Lung (tissue), 11 donors: ENCODE measurements at regions not wholly inside any gene's neighbourhood (a gene's known extent, or its start where the extent isn't known, plus 50 kb on each side); places are given as distances from the start of the nearest gene placed in this dataset.

Experiments
- ATAC-seq: fragments of 200-7000 bp; cut with Tn5 transposase; one replicate; pipeline ENCODE4 v1.9.1; 2020; ENCODE audit warnings: moderate number of reproducible peaks; ENCODE audit not compliant: insufficient read depth, low FRiP score
- DNase-seq, 3 donors: peaks; one replicate each; pipeline ENCODE4 v3.0.0-alpha.2; 2013 to 2017
- H3K27ac ChIP-seq, 2 donors: one replicate each; pipeline ENCODE4 v1.5.1; 2013; ENCODE audit warnings: mild to moderate bottlenecking in 2 of 2, moderate library complexity in 2 of 2, control low read depth in 1 of 2, inconsistent platforms in 1 of 2, low read depth in 1 of 2, low read length in 1 of 2
- H3K27me3 ChIP-seq, 3 donors: one replicate each; pipeline ENCODE4 v1.5.1; 2013; ENCODE audit warnings: low read length in 2 of 3; ENCODE audit not compliant: control insufficient read depth in 3 of 3, insufficient read depth in 3 of 3
- H3K36me3 ChIP-seq, 4 donors: one replicate each; pipeline ENCODE4 v1.5.1; 2013; ENCODE audit warnings: low read length in 4 of 4, mild to moderate bottlenecking in 1 of 4, moderate library complexity in 1 of 4; ENCODE audit not compliant: control insufficient read depth in 4 of 4, insufficient read depth in 4 of 4
- H3K4me1 ChIP-seq, 5 donors: one replicate each; pipeline ENCODE4 v1.5.1; 2013; ENCODE audit warnings: low read length in 5 of 5, mild to moderate bottlenecking in 2 of 5, moderate library complexity in 1 of 5; ENCODE audit not compliant: control insufficient read depth in 5 of 5, insufficient read depth in 5 of 5
- H3K4me3 ChIP-seq: one replicate; pipeline ENCODE4 v1.5.1; 2013; ENCODE audit warnings: mild to moderate bottlenecking, control low read depth, moderate library complexity
- H3K9ac ChIP-seq, 2 donors: one replicate each; pipeline ENCODE4 v1.5.1; 2013; ENCODE audit warnings: low read length in 2 of 2, control low read depth in 1 of 2; ENCODE audit not compliant: insufficient read depth in 1 of 2
- H3K9me3 ChIP-seq, 4 donors: one replicate each; pipeline ENCODE4 v1.5.1; 2013; ENCODE audit warnings: low read length in 3 of 4, mild to moderate bottlenecking in 1 of 4, moderate library complexity in 1 of 4; ENCODE audit not compliant: control insufficient read depth in 4 of 4, insufficient read depth in 3 of 4
- WGBS, 2 donors: extraction: QIAGEN DNeasy Blood & Tissue Kit; methylation state at CpG; one replicate each; pipeline ENCODE4 v1.1.7; 2013; 5-methylcytosine and 5-hydroxymethylcytosine counted together
- TF ChIP-seq, protein P1 (sequence below): IDR thresholded peaks from 2 replicates; pipeline ENCODE4 v1.5.1; 2012; ENCODE audit warnings: mild to moderate bottlenecking; ENCODE audit errors: control extremely low read depth, extremely low read depth
- donor health status: control.
- donor health status: control.
- donor health status: Bipolar disorder and iron deficiency.
- donor health status: healthy.
- donor health status: DM: yes; HTN: yes; CAD: no.

DNA sequence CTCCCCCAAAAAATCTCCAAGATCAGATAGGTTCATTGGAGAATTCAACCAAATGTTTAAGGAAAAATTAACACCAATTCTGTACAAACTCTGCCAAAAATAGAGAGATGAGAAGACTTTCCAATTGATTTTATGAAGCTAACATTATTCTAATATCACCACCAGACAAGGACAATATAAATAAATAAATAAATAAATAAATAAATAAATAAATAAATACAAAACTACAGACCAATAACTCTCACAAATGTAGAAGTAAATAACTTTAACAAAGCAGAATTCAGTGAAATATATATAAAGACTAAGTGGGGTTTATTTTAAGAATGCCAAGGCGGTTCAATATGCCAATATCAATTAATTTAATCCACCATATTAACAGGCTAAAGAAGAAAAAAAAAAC, 425.9 kb upstream of the GHITM start:
- no peak for DNase-seq
- Histone ChIP-seq H3K4me1 (no peaks in the 10 kb centered on the region), H3K9ac (no peak overlapping the region), H3K27ac (no peak overlapping the region), H3K27me3 (no peaks in the 10 kb centered on the region), H3K36me3 (no peaks in the 10 kb centered on the region), H3K9me3 (peaks cover 0 to 4% (median 0%) of the 10 kb centered on the region in 4 donors), H3K4me3 (no peak overlapping the region)
- WGBS, 2 donors: 90 to 95% methylated on average over 1 of the region's 1 CpG
- TF ChIP-seq, protein P1, sequence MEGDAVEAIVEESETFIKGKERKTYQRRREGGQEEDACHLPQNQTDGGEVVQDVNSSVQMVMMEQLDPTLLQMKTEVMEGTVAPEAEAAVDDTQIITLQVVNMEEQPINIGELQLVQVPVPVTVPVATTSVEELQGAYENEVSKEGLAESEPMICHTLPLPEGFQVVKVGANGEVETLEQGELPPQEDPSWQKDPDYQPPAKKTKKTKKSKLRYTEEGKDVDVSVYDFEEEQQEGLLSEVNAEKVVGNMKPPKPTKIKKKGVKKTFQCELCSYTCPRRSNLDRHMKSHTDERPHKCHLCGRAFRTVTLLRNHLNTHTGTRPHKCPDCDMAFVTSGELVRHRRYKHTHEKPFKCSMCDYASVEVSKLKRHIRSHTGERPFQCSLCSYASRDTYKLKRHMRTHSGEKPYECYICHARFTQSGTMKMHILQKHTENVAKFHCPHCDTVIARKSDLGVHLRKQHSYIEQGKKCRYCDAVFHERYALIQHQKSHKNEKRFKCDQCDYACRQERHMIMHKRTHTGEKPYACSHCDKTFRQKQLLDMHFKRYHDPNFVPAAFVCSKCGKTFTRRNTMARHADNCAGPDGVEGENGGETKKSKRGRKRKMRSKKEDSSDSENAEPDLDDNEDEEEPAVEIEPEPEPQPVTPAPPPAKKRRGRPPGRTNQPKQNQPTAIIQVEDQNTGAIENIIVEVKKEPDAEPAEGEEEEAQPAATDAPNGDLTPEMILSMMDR: no peak
- no peak for ATAC-seq

DNA sequence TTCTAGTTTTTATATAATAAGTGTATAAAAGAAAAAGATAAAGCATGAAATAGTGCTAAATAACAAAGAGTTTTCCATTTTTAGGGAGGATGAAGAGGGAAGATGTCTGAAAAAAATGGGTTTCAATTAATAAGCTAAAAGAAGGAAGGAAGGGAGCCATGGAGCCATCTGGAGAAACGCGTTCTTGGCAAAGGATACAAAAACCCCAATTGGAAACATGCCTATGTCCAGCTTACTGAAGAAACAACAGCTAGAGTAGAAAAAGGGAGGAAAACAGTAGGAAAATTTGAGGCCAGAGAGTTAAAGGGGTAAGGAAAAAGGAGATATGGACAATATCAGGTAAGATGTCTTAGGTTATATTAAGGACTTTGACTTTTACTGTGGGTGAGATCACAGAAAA, 416.2 kb upstream of the GHITM start:
- H3K27ac ChIP-seq: no peak overlapping the region
- H3K27me3 ChIP-seq: no peaks in the 10 kb centered on the region
- H3K9me3 ChIP-seq: peaks cover 0 to 6% (median 0%) of the 10 kb centered on the region in 4 donors
- TF ChIP-seq, protein P1: no peak
- H3K36me3 ChIP-seq: no peaks in the 10 kb centered on the region
- DNase-seq (peak in 2 of 3 donors; percentile 3 to 42), ATAC-seq (no peak)
- H3K9ac ChIP-seq: no peak overlapping the region
- WGBS, 2 donors: 69 to 83% methylated on average over 2 of the region's 2 CpGs
- peaks cover 0 to 3% (median 0%) of the 10 kb centered on the region in 5 donors for H3K4me1 ChIP-seq
- no peak overlapping the region for H3K4me3 ChIP-seq

DNA sequence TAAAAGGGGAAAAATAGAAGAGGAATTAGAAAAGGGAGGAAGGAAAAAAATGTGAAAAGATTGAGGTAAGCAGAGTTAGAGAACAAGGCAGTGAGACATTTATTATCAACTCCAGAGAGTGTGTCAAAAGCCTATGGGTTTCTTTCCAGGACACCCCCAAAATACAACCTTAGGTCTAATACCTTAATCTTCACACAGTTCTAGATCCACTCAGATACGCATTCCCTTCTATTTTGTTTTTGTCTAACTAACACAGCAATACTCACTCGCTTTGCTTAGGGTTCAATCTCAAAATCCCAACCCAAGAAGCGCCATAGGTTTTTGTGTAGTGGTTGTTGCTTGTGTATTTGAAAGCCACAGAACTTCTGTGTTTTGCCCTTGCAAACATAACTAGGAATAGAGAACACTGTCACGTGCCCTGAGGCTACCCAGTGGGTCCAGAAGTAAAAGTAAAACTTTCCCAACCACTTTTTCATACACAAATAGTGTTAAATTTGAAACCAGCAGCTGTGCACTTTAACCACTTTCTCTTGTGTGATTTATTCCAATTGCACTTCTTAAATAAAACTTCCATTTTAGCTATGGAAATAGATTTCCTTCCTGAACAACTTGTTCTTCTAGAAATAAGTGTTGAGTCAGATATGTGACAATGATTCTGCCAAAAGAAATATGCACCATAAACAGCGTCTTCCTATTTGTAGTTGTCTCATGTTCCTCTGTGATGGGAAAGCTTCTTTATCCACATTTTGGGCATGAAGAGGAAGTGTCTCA, 414.7 kb upstream of the GHITM start:
- WGBS, 2 donors: 75 to 80% methylated on average over 5 of the region's 5 CpGs
- Histone ChIP-seq H3K9me3 (peaks cover 0 to 6% (median 0%) of the 10 kb centered on the region in 4 donors), H3K27me3 (no peaks in the 10 kb centered on the region), H3K9ac (no peak overlapping the region), H3K36me3 (no peaks in the 10 kb centered on the region), H3K4me1 (peaks cover 0 to 3% (median 0%) of the 10 kb centered on the region in 5 donors), H3K4me3 (no peak overlapping the region), H3K27ac (no peak overlapping the region)
- DNase-seq: no peak
- TF ChIP-seq, protein P1: no peak
- ATAC-seq: no peak
